GM23338 (cell line): ENCODE measurements at regions not wholly inside any gene's neighbourhood (a gene's known extent, or its start where the extent isn't known, plus 50 kb on each side); places are given as distances from the start of the nearest gene placed in this dataset.
A peak's percentile ranks its signal among the peaks of the same experiment; 100 is the strongest.

Source experiments
- CTCF ChIP-seq, 2 experiments: fragments of 200-600 bp in 1 of 2; sonication (generic) in 1 of 2; conservative IDR thresholded peaks; 2 replicates each; pipeline versions ENCODE4 v1.5.1 to v1.6.1; 2016 to 2017; ENCODE audit warnings: antibody characterized with exemption in 2 of 2, low read depth in 2 of 2, mild to moderate bottlenecking in 2 of 2, moderate library complexity in 1 of 2
- EZH2phosphoT487 ChIP-seq: fragments of 200-600 bp; sonication (generic); IDR thresholded peaks from one replicate; pipeline ENCODE4 v1.8.1; 2018; ENCODE audit warnings: antibody characterized with exemption; ENCODE audit not compliant: unreplicated experiment
- REST ChIP-seq: IDR thresholded peaks from one replicate; pipeline ENCODE4 v1.6.1; 2018; ENCODE audit warnings: antibody characterized with exemption; ENCODE audit not compliant: unreplicated experiment

- TF ChIP-seq REST (no peak), CTCF (conservative IDR thresholded peaks at IDR 0.05; ENCODE audit: low read depth in 2 of 2) (peak; percentile 32 to 47; a peak in 3 of 4 replicates), EZH2phosphoT487 (no peak)
Observed at GRCh38 chr13:79079351-79079839, 326.7 kb downstream of the RBM26 start.
